Gastroesophageal sphincter (tissue), 3 donors: ENCODE measurements at regions not wholly inside any gene's neighbourhood (a gene's known extent, or its start where the extent isn't known, plus 50 kb on each side); places are given as distances from the start of the nearest gene placed in this dataset.

ENCODE experiments used
- CTCF ChIP-seq, 4 experiments: fragments of 200-600 bp in 2 of 4; fragments of 450-650 bp in 2 of 4; sonication (generic) in 1 of 4; IDR thresholded peaks; one replicate each; pipeline ENCODE4 v1.5.1; 2017 to 2019; ENCODE audit warnings: antibody characterized with exemption in 4 of 4, mild to moderate bottlenecking in 2 of 4, moderate library complexity in 2 of 4
- EP300 ChIP-seq: sonication (generic); formaldehyde crosslinking; IDR thresholded peaks from one replicate; pipeline ENCODE4 v1.6.1; 2017; ENCODE audit warnings: antibody characterized with exemption, mild to moderate bottlenecking
- POLR2A ChIP-seq, 2 donors: fragments of 450-650 bp; IDR thresholded peaks; one replicate each; pipeline ENCODE4 v1.6.1; 2017; ENCODE audit warnings: antibody characterized with exemption in 2 of 2, mild to moderate bottlenecking in 2 of 2, moderate library complexity in 1 of 2

- TF ChIP-seq CTCF (IDR thresholded peaks at IDR 0.05): no peak
- no peak for TF ChIP-seq EP300
- TF ChIP-seq POLR2A (IDR thresholded peaks at IDR 0.05): no peak
These were observed 1151.4 kb upstream of the CDH8 start for GRCh38 chr16:63187638-63188037.
